ENCODE measurements at regions not wholly inside any gene's neighbourhood (a gene's known extent, or its start where the extent isn't known, plus 50 kb on each side); places are given as distances from the start of the nearest gene placed in this dataset.

DNA sequence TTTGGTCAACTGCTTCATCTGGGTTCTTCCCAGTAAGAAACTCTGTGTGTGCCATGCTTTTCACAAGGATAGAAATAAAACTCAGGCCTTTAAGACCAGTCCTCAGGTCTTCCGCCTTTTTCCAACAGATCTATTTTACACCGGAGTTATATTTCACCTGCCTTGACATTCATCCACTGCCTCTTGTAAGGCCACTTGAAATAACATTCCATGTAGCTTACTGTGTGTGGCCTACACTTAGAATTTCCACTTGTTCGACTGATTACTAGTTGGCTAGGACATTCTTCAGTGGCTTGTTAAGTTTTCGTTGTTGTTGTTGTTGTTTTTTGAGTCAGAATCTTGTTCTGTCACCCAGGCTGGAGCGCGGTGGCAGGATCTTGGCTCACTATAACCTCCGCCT, 92.8 kb upstream of the UNC5C start (continued):
- TF ChIP-seq KDM1A (IDR thresholded peaks at IDR 0.05; ENCODE audit: borderline replicate concordance, low read length): no peak
- TF ChIP-seq, protein P1, sequence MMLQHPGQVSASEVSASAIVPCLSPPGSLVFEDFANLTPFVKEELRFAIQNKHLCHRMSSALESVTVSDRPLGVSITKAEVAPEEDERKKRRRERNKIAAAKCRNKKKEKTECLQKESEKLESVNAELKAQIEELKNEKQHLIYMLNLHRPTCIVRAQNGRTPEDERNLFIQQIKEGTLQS (IDR thresholded peaks at IDR 0.05; ENCODE audit: insufficient read depth, low read depth, low read length): no peak
